SK-N-SH (cell line): ENCODE measurements at regions not wholly inside any gene's neighbourhood (a gene's known extent, or its start where the extent isn't known, plus 50 kb on each side); places are given as distances from the start of the nearest gene placed in this dataset.

ENCODE experiments used
- CTCF ChIA-PET: fragments of 300-600, 350-600 bp; formaldehyde crosslinking; extraction: SDS; loops from one replicate; lab custom pipeline; 2021; lab: Yijun Ruan, JAX
- POLR2A ChIA-PET: fragments of 350-600 bp; sonication (Branson Sonifier 250); formaldehyde crosslinking; extraction: SDS; loops from one replicate; lab custom pipeline; 2020; ENCODE audit warnings: antibody characterized with exemption, inconsistent platforms; lab: Yijun Ruan, JAX
- DNase-seq: peaks from one replicate; pipeline ENCODE4 v3.0.0; 2012
- H2AFZ ChIP-seq: fragments of 200-600 bp; sonication (generic); 2 replicates; pipeline ENCODE4 v1.8.1; 2016; ENCODE audit warnings: antibody characterized with exemption, mild to moderate bottlenecking, low read depth
- H3F3A ChIP-seq: fragments of 200-600 bp; sonication (generic); replicated peaks from 2 replicates; pipeline ENCODE3; 2016; ENCODE audit warnings: antibody characterized with exemption, mild to moderate bottlenecking; ENCODE audit not compliant: insufficient read depth
- H3K27ac ChIP-seq, 2 experiments: fragments of 200-500 bp in 1 of 2; fragments of 200-600 bp in 1 of 2; sonication (Bioruptor generic) in 1 of 2; sonication (generic), shearing (Covaris generic) in 1 of 2; 2 replicates each; pipeline versions ENCODE4 v1.5.1 to v1.6.1; 2014 to 2016; ENCODE audit warnings: low read depth in 2 of 2, inconsistent platforms in 1 of 2, low read length in 1 of 2, mild to moderate bottlenecking in 1 of 2, mixed read lengths in 1 of 2
- H3K27me3 ChIP-seq: fragments of 200-600 bp; sonication (generic), shearing (Covaris generic); 2 replicates; pipeline ENCODE4 v1.6.1; 2016; ENCODE audit warnings: mixed run types; ENCODE audit not compliant: insufficient read depth
- H3K36me3 ChIP-seq, 2 experiments: fragments of 200-500 bp in 1 of 2; fragments of 200-600 bp in 1 of 2; sonication (Bioruptor generic) in 1 of 2; sonication (generic) in 1 of 2; replicated peaks in 1 of 2; 2 replicates each; pipeline versions ENCODE3 to v1.5.1; 2014 to 2016; ENCODE audit warnings: low read length in 1 of 2, mild to moderate bottlenecking in 1 of 2; ENCODE audit not compliant: insufficient read depth in 2 of 2, control insufficient read depth in 1 of 2
- H3K4me1 ChIP-seq, 2 experiments: fragments of 200-500 bp in 1 of 2; fragments of 200-600 bp in 1 of 2; sonication (Bioruptor generic) in 1 of 2; sonication (generic), shearing (Covaris generic) in 1 of 2; 2 replicates each; pipeline versions ENCODE4 v1.5.1 to v1.6.1; 2014 to 2016; ENCODE audit warnings: low read depth in 1 of 2, low read length in 1 of 2, mixed run types in 1 of 2; ENCODE audit not compliant: insufficient read depth in 2 of 2, control insufficient read depth in 1 of 2
- H3K4me2 ChIP-seq: fragments of 200-600 bp; sonication (generic), shearing (Covaris generic); 2 replicates; pipeline ENCODE4 v1.6.1; 2017; ENCODE audit warnings: mixed run types
- H3K4me3 ChIP-seq, 2 experiments: fragments of 200-500 bp in 1 of 2; fragments of 200-600 bp in 1 of 2; sonication (Bioruptor generic) in 1 of 2; sonication (generic), shearing (Covaris generic) in 1 of 2; 2 replicates each; pipeline versions ENCODE4 v1.5.1 to v1.8.1; 2014 to 2016; ENCODE audit warnings: low read depth in 2 of 2, inconsistent platforms in 1 of 2, low read length in 1 of 2, mild to moderate bottlenecking in 1 of 2, mixed read lengths in 1 of 2, moderate library complexity in 1 of 2
- H3K79me2 ChIP-seq: fragments of 200-600 bp; sonication (generic); 2 replicates; pipeline ENCODE4 v1.8.1; 2017; ENCODE audit warnings: mild to moderate bottlenecking; ENCODE audit not compliant: insufficient read depth
- H3K9ac ChIP-seq: fragments of 200-600 bp; sonication (generic); 2 replicates; pipeline ENCODE4 v1.6.1; 2017; ENCODE audit warnings: mixed run types
- H3K9me2 ChIP-seq: fragments of 200-600 bp; sonication (generic); 2 replicates; pipeline ENCODE4 v1.6.1; 2017; ENCODE audit warnings: mixed run types
- H3K9me3 ChIP-seq: fragments of 200-600 bp; sonication (generic); 2 replicates; pipeline ENCODE4 v1.6.1; 2017; ENCODE audit warnings: mixed run types, mild to moderate bottlenecking, moderate library complexity
- H4K20me1 ChIP-seq: fragments of 200-600 bp; sonication (generic); 2 replicates; pipeline ENCODE4 v1.6.1; 2017; ENCODE audit warnings: mild to moderate bottlenecking, mixed run types; ENCODE audit not compliant: insufficient read depth
- EP300 ChIP-seq, 2 experiments: IDR thresholded peaks; 2 replicates each; pipeline versions ENCODE4 v1.4.0 to v1.6.1; 2012; ENCODE audit warnings: borderline replicate concordance in 1 of 2, low read depth in 1 of 2, low read length in 1 of 2
- EZH2phosphoT487 ChIP-seq: fragments of 200-600 bp; sonication (generic); IDR thresholded peaks from 2 replicates; pipeline ENCODE4 v1.6.1; 2017; ENCODE audit warnings: low read depth, mixed run types, mild to moderate bottlenecking, antibody characterized with exemption, moderate library complexity, borderline replicate concordance
- FOXJ3 ChIP-seq: sonication (generic); formaldehyde crosslinking; IDR thresholded peaks from 2 replicates; pipeline ENCODE4 v1.5.1; 2020; ENCODE audit warnings: mild to moderate bottlenecking, missing genetic modification reagents
- GATA2 ChIP-seq: sonication (generic); formaldehyde crosslinking; IDR thresholded peaks from 2 replicates; pipeline ENCODE4 v1.5.0; 2020; ENCODE audit warnings: mild to moderate bottlenecking, missing genetic modification reagents
- JUND ChIP-seq: IDR thresholded peaks from 2 replicates; pipeline ENCODE4 v1.4.0; 2012
- MEF2A ChIP-seq: IDR thresholded peaks from 2 replicates; pipeline ENCODE4 v1.4.0; 2012; ENCODE audit warnings: low read depth, borderline replicate concordance
- PBX3 ChIP-seq: IDR thresholded peaks from 2 replicates; pipeline ENCODE4; 2012
- RCOR1 ChIP-seq: fragments of 150-350 bp; IDR thresholded peaks from 2 replicates; pipeline ENCODE4 v1.6.1; 2017; ENCODE audit warnings: antibody characterized with exemption, low read length
- RXRA ChIP-seq: IDR thresholded peaks from 2 replicates; pipeline ENCODE4 v1.4.0; 2012; ENCODE audit warnings: low read depth, mild to moderate bottlenecking, borderline replicate concordance
- TAF1 ChIP-seq: IDR thresholded peaks from 2 replicates; pipeline ENCODE4 v1.6.1; 2012; ENCODE audit warnings: low read depth, mild to moderate bottlenecking, low read length, moderate library complexity, borderline replicate concordance
- TEAD4 ChIP-seq: IDR thresholded peaks from 2 replicates; pipeline ENCODE4 v1.4.0; 2012; ENCODE audit warnings: mild to moderate bottlenecking, borderline replicate concordance; ENCODE audit not compliant: insufficient read depth
- YY1 ChIP-seq: IDR thresholded peaks from 2 replicates; pipeline ENCODE4 v1.4.0; 2012; ENCODE audit warnings: low read depth, mild to moderate bottlenecking
- ZBTB33 ChIP-seq: IDR thresholded peaks from 2 replicates; pipeline ENCODE4 v1.4.0; 2012; ENCODE audit warnings: low read depth, borderline replicate concordance
- whole genome bisulfite sequencing: methylation state at CpG from one replicate; pipeline ENCODE4 v1.1.6; 2017; ENCODE audit warnings: low lambda C conversion rate; 5-methylcytosine and 5-hydroxymethylcytosine counted together
- TF ChIP-seq, protein P1 (sequence below): fragments of 200-600 bp; sonication (generic); IDR thresholded peaks from 2 replicates; pipeline ENCODE4 v1.6.1; 2017; ENCODE audit warnings: antibody characterized with exemption, mild to moderate bottlenecking, moderate library complexity

DNA sequence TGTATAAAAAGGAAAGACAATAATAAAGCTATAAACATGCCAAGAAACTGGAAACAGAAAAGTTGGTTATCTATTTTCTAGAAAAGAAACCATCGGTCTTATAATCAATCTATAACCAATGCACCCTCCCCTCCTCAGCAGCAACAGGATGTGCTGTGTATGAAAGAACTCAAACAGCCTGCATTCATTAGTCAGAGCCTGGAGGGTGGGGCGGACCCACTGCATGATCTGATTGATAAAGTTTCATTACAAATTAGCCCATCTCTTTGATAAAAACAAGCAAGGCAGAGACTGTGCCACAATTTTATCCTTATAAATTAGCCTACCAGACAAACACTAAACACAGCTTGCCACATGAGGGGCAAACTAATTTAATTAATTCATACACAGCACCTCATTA, 448.1 kb downstream of the BCAT1 start:
- Histone ChIP-seq H2AFZ (no peak overlapping the region), H3K9me2 (no peaks in the 10 kb centered on the region; the same call in 1 of the 2 replicates), H3F3A (no peaks in the 10 kb centered on the region), H3K27ac (no peak overlapping the region), H3K4me3 (no peak overlapping the region), H3K4me2 (no peak overlapping the region), H3K9ac (no peak overlapping the region), H3K27me3 (no peaks in the 10 kb centered on the region), H3K36me3 (no peaks in the 10 kb centered on the region), H3K9me3 (no peaks in the 10 kb centered on the region), H3K79me2 (no peaks in the 10 kb centered on the region), H4K20me1 (no peaks in the 10 kb centered on the region), H3K4me1 (peaks cover 4 to 17% of the 10 kb centered on the region in 2 experiments; a peak in 2 of 4 replicates)
- 47% methylated on average over 2 of the region's 2 CpGs for WGBS
- DNase-seq, result peak; percentile 45
- POLR2A ChIA-PET, result no interaction called here
- CTCF ChIA-PET, result interaction anchor here (0.8 kb wide), 1 partner anchor 215 kb away, joined by 3 read pairs; no protein-coding TSS in a partner anchor
- TF ChIP-seq TAF1 (no peak), JUND (no peak), EP300 (IDR thresholded peaks at IDR 0.05; ENCODE audit: borderline replicate concordance in 1 of 2, low read depth in 1 of 2, low read length in 1 of 2) (peak in 1 of 2 experiments; percentile 64; a peak in 2 of 4 replicates), PBX3 (no peak), RXRA (no peak), GATA2 (CRISPR knock-in tag) (peak; percentile 18; the same call in 1 of the 2 replicates), RCOR1 (0 out of 2 replicates have a peak, but pooled peaks have one; percentile 18), MEF2A (no peak), TEAD4 (no peak), FOXJ3 (CRISPR knock-in tag) (no peak), ZBTB33 (no peak), YY1 (no peak), EZH2phosphoT487 (no peak)
- TF ChIP-seq, protein P1, sequence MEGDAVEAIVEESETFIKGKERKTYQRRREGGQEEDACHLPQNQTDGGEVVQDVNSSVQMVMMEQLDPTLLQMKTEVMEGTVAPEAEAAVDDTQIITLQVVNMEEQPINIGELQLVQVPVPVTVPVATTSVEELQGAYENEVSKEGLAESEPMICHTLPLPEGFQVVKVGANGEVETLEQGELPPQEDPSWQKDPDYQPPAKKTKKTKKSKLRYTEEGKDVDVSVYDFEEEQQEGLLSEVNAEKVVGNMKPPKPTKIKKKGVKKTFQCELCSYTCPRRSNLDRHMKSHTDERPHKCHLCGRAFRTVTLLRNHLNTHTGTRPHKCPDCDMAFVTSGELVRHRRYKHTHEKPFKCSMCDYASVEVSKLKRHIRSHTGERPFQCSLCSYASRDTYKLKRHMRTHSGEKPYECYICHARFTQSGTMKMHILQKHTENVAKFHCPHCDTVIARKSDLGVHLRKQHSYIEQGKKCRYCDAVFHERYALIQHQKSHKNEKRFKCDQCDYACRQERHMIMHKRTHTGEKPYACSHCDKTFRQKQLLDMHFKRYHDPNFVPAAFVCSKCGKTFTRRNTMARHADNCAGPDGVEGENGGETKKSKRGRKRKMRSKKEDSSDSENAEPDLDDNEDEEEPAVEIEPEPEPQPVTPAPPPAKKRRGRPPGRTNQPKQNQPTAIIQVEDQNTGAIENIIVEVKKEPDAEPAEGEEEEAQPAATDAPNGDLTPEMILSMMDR, result no peak
